Mammary epithelial cell (primary cell): ENCODE measurements at regions not wholly inside any gene's neighbourhood (a gene's known extent, or its start where the extent isn't known, plus 50 kb on each side); places are given as distances from the start of the nearest gene placed in this dataset.

Experiments
- CTCF ChIP-seq, 2 donors: IDR thresholded peaks in 1 of 2; conservative IDR thresholded peaks in 1 of 2; 2 replicates each; pipeline ENCODE4 v1.5.1; 2011 to 2012; ENCODE audit warnings: inconsistent platforms in 2 of 2, low read length in 2 of 2, mild to moderate bottlenecking in 2 of 2, control low read depth in 1 of 2, low read depth in 1 of 2; ENCODE audit not compliant: insufficient read depth in 1 of 2; ENCODE audit errors: extremely low read depth in 1 of 2
- EZH2 ChIP-seq: IDR thresholded peaks from 2 replicates; pipeline ENCODE4 v1.6.1; 2012; ENCODE audit warnings: low read length, inconsistent platforms, borderline replicate concordance

DNA sequence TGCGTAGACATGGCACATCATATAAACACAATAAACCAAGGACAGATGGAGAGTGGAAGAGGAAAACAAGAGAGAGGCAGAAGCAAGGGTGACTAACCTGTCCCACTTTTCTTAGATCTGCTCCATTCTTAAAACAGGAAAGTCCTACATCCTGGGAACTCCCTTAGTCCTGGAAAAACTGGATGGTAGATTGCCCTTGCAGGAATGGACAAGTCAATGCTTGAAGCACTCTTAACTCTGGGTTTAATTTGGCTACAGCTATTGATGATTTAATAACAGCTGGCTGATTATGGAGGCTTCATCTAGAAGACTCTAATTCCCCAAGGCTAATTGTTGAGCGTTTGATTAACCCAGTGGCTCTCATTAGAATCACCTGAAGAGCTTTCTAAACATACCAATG lies 258.8 kb downstream of the MIAT start:
- TF ChIP-seq CTCF (conservative IDR thresholded peaks at IDR 0.05 in 1 of 2, IDR thresholded peaks at IDR 0.05 in 1 of 2; ENCODE audit: extremely low read depth in 1 of 2, insufficient read depth in 1 of 2, low read depth in 1 of 2, low read length in 2 of 2) = no peak
- TF ChIP-seq EZH2 = no peak
